Body of pancreas (tissue), 4 donors: ENCODE measurements at regions not wholly inside any gene's neighbourhood (a gene's known extent, or its start where the extent isn't known, plus 50 kb on each side); places are given as distances from the start of the nearest gene placed in this dataset.

Experiments
- POLR2A ChIP-seq, 3 donors: fragments of 450-650 bp; IDR thresholded peaks; one replicate each; pipeline ENCODE4 v1.6.1; 2016; ENCODE audit warnings: antibody characterized with exemption in 3 of 3, mild to moderate bottlenecking in 2 of 3
- TF ChIP-seq, protein P1 (sequence below), 7 experiments: fragments of 450-650 bp in 4 of 7; fragments of 200-600 bp in 3 of 7; sonication (generic) in 3 of 7; IDR thresholded peaks; one replicate each; pipeline ENCODE4 v1.5.1; 2016 to 2019; ENCODE audit warnings: antibody characterized with exemption in 7 of 7

DNA sequence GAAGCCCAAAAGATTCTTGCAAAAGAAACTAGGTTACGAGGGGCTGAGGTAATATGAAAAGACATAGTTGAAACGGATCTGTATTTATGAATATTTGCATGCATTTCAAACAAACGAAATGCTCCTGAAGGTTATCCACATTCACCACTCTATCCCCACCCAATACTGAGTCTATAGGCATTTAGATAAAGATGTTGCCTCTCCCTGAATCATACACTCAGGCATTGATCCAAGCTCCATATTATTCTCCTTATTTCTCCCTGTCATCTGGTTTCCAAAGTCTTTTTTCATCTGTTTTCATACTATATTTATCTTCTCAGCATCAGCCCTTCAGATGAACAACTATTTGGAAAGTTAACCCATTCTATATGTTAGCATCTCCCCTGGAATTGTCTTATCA lies 492.5 kb upstream of the TGFBR2 start:
- no peak for TF ChIP-seq POLR2A (IDR thresholded peaks at IDR 0.05)
- TF ChIP-seq, protein P1, sequence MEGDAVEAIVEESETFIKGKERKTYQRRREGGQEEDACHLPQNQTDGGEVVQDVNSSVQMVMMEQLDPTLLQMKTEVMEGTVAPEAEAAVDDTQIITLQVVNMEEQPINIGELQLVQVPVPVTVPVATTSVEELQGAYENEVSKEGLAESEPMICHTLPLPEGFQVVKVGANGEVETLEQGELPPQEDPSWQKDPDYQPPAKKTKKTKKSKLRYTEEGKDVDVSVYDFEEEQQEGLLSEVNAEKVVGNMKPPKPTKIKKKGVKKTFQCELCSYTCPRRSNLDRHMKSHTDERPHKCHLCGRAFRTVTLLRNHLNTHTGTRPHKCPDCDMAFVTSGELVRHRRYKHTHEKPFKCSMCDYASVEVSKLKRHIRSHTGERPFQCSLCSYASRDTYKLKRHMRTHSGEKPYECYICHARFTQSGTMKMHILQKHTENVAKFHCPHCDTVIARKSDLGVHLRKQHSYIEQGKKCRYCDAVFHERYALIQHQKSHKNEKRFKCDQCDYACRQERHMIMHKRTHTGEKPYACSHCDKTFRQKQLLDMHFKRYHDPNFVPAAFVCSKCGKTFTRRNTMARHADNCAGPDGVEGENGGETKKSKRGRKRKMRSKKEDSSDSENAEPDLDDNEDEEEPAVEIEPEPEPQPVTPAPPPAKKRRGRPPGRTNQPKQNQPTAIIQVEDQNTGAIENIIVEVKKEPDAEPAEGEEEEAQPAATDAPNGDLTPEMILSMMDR (IDR thresholded peaks at IDR 0.05), result no peak
